ENCODE measurements at regions not wholly inside any gene's neighbourhood (a gene's known extent, or its start where the extent isn't known, plus 50 kb on each side); places are given as distances from the start of the nearest gene placed in this dataset.

GRCh38 chr1:229971141-229971540 is 95.9 kb upstream of the GALNT2 start:
- Histone ChIP-seq H3K9me3 (ENCODE audit: insufficient read depth, low read length) (no peaks in the 10 kb centered on the region), H3K79me2 (ENCODE audit: low read length) (no peaks in the 10 kb centered on the region), H3K27ac (ENCODE audit: low read length) (no peak overlapping the region), H4K20me1 (ENCODE audit: insufficient read depth, low read length) (no peaks in the 10 kb centered on the region), H3K9ac (ENCODE audit: low read length) (no peak overlapping the region), H3K36me3 (replicated peaks; ENCODE audit: low read depth, low read length) (no peaks in the 10 kb centered on the region), H3K4me1 (ENCODE audit: low read length) (no peaks in the 10 kb centered on the region), H3K27me3 (ENCODE audit: low read depth, low read length) (peaks cover 58% of the 10 kb centered on the region), H2AFZ (ENCODE audit: low read depth, low read length) (no peak overlapping the region), H3K4me2 (ENCODE audit: low read length) (no peak overlapping the region), H3K4me3 (ENCODE audit: low read length) (no peak overlapping the region)
- no peak for TF ChIP-seq EZH2phosphoT487 (IDR thresholded peaks at IDR 0.05; ENCODE audit: low read depth)
- TF ChIP-seq CTCF (IDR thresholded peaks at IDR 0.05; ENCODE audit: low read depth, low read length): no peak

- Histone ChIP-seq H4K20me1 (ENCODE audit: insufficient read depth, low read length) (no peaks in the 10 kb centered on the region), H3K4me1 (ENCODE audit: low read length) (no peaks in the 10 kb centered on the region), H3K36me3 (replicated peaks; ENCODE audit: low read depth, low read length) (no peaks in the 10 kb centered on the region), H2AFZ (ENCODE audit: low read depth, low read length) (no peak overlapping the region), H3K27me3 (ENCODE audit: low read depth, low read length) (peaks cover 45% of the 10 kb centered on the region; the same call in 1 of the 2 replicates), H3K9ac (ENCODE audit: low read length) (no peak overlapping the region), H3K9me3 (ENCODE audit: insufficient read depth, low read length) (no peaks in the 10 kb centered on the region), H3K4me2 (ENCODE audit: low read length) (no peak overlapping the region), H3K4me3 (ENCODE audit: low read length) (no peak overlapping the region), H3K79me2 (ENCODE audit: low read length) (no peaks in the 10 kb centered on the region), H3K27ac (ENCODE audit: low read length) (no peak overlapping the region)
- TF ChIP-seq CTCF (IDR thresholded peaks at IDR 0.05; ENCODE audit: low read depth, low read length) (peak; percentile 43), EZH2phosphoT487 (IDR thresholded peaks at IDR 0.05; ENCODE audit: low read depth) (no peak)
These were observed 94.3 kb upstream of the GALNT2 start for GRCh38 chr1:229972600-229973296.

- Histone ChIP-seq H3K4me1 (ENCODE audit: low read length) (no peaks in the 10 kb centered on the region), H3K36me3 (replicated peaks; ENCODE audit: low read depth, low read length) (no peaks in the 10 kb centered on the region), H3K9ac (ENCODE audit: low read length) (no peak overlapping the region), H3K27ac (ENCODE audit: low read length) (no peak overlapping the region), H3K79me2 (ENCODE audit: low read length) (no peaks in the 10 kb centered on the region), H3K4me2 (ENCODE audit: low read length) (no peak overlapping the region), H2AFZ (ENCODE audit: low read depth, low read length) (no peak overlapping the region), H3K9me3 (ENCODE audit: insufficient read depth, low read length) (no peaks in the 10 kb centered on the region), H3K27me3 (ENCODE audit: low read depth, low read length) (peaks cover 40% of the 10 kb centered on the region; the same call in 1 of the 2 replicates), H3K4me3 (ENCODE audit: low read length) (no peak overlapping the region), H4K20me1 (ENCODE audit: insufficient read depth, low read length) (no peaks in the 10 kb centered on the region)
- no peak for TF ChIP-seq EZH2phosphoT487 (IDR thresholded peaks at IDR 0.05; ENCODE audit: low read depth)
- no peak; the same call in 1 of the 2 replicates for TF ChIP-seq CTCF (IDR thresholded peaks at IDR 0.05; ENCODE audit: low read depth, low read length)
These were observed 93.8 kb upstream of the GALNT2 start for GRCh38 chr1:229973297-229973612.

GRCh38 chr1:229975047-229975446 is 92.0 kb upstream of the GALNT2 start:
- H3K79me2 ChIP-seq (ENCODE audit: low read length): no peaks in the 10 kb centered on the region
- H3K27me3 ChIP-seq (ENCODE audit: low read depth, low read length): peaks cover 41% of the 10 kb centered on the region; the same call in 1 of the 2 replicates
- no peaks in the 10 kb centered on the region for H3K36me3 ChIP-seq (replicated peaks; ENCODE audit: low read depth, low read length)
- no peaks in the 10 kb centered on the region for H3K4me1 ChIP-seq (ENCODE audit: low read length)
- H4K20me1 ChIP-seq (ENCODE audit: insufficient read depth, low read length): no peaks in the 10 kb centered on the region
- no peaks in the 10 kb centered on the region for H3K9me3 ChIP-seq (ENCODE audit: insufficient read depth, low read length)
- no peak overlapping the region for H3K9ac ChIP-seq (ENCODE audit: low read length)
- no peak overlapping the region for H3K4me2 ChIP-seq (ENCODE audit: low read length)
- H3K27ac ChIP-seq (ENCODE audit: low read length): no peak overlapping the region
- TF ChIP-seq EZH2phosphoT487 (IDR thresholded peaks at IDR 0.05; ENCODE audit: low read depth): no peak
- no peak for TF ChIP-seq CTCF (IDR thresholded peaks at IDR 0.05; ENCODE audit: low read depth, low read length)
- H3K4me3 ChIP-seq (ENCODE audit: low read length): no peak overlapping the region
- no peak overlapping the region for H2AFZ ChIP-seq (ENCODE audit: low read depth, low read length)

Measured in OCI-LY3 (cell line).